Daoy (cell line): ENCODE measurements at regions not wholly inside any gene's neighbourhood (a gene's known extent, or its start where the extent isn't known, plus 50 kb on each side); places are given as distances from the start of the nearest gene placed in this dataset.
"Not testable (repeated sequence)": the region's sequence is repeated elsewhere in the genome, so short reads cannot be mapped to it uniquely, and the experiment has no call there.

ENCODE experiments used
- DNase-seq: peaks from one replicate; pipeline ENCODE4 v3.0.0-alpha.2; 2015; ENCODE audit warnings: low read depth

DNA sequence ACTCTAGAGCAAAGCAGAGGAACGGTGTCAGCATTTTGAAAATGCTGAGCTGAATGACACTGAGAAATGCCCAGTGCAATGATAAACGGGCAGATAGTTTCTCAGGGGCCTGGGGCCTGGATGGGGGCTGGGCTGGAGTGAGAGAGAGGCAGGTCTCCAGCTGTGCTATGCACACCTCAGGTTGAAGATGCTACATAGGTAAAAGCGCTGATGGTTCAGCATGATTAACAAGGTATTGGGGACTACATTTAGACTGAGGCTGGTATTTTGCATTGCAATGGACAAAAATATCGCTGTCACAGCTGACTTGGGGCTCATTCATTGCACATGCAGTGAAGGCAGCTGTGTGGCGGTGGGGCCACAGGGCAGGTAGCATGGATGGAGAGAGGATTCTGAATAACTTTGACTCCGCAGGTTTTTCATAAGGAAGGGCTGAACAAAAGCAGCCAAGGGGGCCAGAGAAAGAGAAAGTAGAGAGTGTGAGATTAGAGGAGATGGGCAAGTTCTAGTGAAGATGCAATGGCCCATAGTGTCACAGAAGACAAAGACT is 290.8 kb upstream of the ZNF32 start:
- no peak for DNase-seq

DNA sequence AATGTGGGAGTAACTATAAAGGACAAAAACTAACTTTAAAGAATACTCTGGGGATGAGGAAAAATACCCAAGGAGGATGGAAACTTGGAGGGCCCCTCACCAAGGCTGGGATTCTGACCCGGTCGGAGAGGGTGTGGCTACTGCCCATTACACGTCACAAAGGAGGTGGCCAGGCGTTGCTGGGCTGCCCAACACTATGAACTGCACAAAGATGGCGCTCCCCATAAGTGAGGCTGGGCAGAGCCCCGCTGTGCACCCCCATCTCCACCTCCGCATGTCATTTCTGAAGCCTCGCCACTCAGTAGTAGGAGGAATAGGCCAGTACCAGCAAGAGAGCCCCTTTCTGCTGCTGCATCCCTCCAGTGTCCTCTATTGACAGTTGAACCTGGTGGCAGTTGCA is 290.1 kb upstream of the ZNF32 start:
- no peak for DNase-seq

DNA sequence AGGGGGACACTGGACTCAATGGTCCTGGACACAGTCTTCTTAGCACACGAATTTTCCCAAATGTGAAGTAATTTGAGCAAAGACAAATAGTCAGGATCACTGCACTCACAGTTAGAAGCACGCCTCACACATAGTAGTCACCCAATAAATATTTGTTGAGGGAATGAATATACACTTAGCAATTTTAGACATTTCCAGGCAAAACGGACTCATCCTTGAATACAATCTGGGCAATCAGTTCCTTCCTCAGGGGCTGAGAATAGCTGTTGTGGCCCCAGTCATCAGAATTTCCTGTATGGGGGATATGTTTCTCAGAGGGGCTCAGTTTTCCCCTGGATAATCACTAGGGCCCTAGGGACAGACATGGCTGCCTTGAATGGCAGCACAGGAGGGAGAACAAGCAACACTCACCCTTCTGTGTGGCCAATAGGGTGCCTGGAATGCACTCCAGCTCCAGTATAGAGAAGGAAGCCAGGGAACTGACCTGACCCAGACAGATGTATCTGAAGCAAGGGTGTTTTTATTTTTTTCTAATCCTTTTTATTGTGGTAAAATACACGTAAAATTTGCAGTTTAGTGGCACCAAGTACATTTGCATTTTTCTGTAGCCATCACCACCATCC is 282.7 kb upstream of the ZNF32 start:
- peak; percentile 6 for DNase-seq

DNA sequence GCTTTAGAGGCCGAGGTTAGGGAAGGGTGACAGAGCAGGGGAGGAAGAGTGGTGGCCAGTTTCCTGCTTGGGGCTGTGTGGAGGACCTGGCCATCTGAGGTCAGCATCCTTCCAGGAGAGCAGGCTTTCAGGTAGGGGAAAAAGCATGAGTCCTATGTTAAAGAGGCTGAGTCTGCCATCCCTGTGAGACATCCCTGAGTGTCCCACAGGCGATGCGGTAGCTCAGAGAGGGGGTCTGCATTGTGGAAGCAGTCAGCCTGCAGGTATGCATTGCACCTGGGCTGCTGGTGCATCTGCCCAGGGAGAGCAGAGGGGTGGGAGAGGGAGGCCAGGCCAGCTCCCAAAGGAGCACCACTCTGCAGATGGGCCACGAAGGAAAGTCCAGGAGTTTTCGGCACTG is 282.1 kb upstream of the ZNF32 start:
- no peak for DNase-seq

DNA sequence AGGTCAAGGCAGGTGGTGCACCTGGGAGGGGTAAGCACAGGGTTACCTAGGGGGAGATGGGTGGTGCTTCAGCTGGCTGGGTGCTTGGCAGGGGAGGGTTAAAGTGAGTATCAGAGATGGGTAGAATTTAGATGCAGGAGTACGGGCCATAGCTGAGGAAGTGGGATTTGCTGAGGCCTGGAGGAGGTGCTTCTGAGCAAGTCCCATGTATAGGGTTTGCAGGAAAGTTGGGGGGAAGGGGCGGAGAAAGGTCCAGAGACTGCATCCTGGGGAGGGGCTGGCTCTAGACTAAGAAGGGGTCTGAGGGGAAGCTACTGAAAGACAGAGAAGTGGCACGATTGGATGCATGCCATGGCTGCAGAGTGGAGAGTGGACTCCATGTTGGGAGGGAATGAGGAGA is 281.6 kb upstream of the ZNF32 start:
- no peak for DNase-seq

DNA sequence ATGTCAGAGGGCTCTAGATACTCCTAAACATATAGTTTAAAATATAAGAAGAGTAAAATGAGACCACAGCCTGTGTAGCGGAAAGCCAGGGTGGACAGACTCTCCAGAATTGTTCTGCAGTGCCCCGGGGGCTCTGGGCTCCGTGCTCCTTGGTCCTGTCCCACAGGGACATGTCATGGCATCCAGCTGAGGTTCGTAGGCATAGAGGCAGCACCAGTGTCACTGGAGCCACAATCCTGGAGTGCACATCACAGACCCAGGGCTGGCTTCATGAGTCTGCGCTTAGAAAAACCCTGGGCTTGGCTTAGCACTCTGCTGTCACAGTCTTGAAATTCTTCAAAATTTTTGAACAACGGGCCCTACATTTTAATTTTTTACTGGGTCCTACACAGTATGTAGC is 280.4 kb upstream of the ZNF32 start:
- no peak for DNase-seq

DNA sequence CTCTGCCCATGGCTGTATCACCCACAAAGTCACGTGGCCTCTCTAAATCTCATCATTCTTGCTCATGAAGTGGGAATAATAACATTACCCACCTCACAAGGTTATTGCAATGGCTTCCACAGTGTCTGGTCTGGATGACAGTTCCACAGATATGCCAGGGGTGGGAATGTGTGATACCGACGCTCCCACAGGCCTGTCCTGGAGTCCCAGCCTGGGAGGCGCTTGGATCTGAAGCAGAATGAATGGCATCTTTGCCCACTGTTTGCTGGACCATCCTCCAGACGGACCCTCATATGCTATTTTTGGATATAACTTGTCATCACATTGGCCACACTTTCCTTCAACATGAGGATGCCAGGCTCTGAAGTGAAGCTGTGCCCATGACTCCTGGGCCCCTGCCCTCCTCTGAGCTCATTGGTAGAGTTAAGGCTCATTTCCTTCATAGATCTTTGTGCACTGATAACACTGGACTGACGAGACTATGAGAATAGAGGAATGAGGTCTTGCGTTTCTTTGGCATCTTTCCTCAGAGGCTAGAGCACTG is 279.8 kb upstream of the ZNF32 start:
- DNase-seq, result no peak

DNA sequence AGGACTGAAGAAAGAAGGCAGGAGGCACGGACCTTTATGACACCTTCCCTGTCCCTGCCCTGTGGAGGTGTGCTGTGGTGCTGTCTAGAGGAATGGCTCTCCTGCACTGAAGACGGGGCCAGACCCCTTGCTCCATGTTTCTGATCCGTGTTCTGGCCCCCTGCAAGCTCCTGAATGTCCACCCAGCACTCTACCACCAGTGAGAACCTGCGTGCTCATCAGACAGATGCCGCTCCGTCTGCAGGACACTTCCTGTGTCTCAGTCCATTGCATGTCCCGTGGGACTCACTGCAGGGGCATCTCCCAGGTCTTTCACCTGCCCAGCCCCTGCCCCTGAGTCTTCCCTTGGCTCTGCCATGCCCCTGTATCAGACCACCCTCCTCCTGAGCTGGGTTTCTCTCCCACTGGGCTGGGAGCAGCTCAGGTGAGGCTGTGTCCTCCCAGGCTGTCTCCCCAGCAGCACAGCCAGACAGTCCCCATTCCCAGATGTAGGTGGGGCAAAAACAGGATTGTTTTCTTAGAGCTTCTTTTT is 278.3 kb upstream of the ZNF32 start:
- DNase-seq, result no peak

DNA sequence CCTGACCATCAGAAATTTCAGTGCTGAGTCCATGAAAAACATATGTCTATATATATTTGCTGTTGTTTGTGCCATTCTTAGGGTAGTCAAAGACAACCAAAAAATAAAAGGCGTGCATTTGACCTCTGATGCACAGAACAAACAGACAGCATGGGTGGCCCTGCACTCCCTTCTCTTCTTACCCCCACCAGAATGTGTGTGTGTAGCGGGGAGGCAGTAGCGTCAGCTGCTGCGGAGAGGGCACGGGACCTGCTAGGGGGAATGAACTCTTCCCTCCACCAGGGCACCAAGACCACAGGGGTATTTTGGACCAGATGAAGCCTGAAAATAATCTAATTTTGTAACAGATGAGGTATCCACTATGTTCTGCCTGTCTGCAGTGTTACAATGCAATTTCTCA is 277.7 kb upstream of the ZNF32 start:
- DNase-seq, result no peak

DNA sequence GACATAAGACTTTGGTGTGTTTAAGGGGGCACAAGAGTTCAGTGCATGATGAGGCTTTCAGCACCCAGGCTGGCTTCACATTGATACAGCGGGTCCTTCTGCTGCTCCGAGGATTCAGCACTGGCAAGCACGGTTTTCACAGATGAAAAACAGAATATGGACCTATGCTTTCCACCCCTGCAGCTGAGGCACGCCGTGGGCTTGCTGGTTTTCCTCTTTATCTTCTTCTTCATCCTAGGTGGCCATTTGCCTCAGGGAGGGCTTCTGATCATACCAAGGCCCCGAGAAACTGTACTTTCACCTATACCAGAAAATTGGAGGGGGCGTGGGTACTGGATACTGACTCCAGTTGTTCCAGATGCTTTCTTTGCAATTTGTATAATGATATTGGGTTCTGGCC is 277.1 kb upstream of the ZNF32 start:
- no peak for DNase-seq

DNA sequence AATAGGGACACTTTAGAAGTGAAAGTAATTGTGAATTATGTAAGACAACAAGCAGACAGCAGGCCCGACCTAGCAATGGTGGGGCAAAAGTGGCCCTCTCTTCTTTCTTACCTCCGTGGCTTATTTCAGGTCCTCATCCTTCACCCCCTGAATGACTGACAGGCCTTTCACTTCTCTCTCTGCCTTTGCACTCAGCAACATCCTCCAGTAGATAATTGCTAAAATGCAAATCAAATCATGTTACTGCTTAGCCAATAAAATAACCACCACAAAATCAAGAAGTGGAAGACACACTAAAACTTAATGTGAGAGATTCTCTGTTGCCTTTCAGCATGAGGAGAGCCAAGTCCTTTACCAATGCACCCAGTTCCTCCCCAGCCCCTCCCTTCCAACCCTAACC is 274.6 kb upstream of the ZNF32 start:
- DNase-seq, result no peak

DNA sequence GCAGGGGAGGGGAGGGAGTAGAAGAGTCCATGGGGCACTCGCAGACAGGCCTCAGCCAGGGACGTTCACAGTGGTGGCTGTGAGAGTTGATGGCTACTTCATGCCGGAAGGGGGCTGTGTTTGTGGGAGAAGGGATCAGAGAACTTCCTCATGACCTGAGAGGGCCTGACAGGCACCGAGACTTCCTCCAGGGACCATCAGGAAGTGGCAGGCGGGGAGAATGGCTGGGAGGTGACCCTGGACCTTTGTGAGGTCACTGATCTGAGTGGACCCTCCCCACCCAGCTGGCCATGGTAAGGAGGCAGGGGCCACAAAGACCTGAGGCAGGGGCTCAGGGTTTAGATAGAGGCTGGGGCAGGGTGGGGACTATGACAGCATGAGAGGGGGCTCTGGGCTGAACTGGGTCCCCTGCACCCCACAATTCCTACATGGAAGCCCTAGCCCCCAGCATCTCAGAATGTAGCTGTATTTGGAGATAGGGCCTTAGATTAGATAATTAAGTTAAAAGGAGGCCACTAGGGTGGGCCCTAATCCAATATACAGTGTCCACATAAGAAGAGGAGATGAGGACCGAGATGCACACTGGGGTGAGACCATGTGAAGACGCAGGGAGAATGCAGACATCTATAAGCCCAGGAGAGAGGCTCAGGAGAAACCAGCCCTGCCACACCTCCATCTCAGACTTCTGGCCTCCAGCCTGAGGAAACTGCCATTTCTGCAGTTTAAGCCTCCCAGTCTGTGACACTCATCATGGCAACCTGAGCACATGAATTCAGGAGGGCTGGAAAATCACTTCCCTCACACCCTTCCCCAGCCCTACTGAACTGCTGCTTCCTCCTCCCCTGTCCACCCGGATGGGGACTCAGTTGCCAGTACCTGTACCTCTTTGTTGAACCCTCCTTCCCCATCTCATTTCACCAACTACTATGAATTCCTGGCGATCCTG is 273.9 kb upstream of the ZNF32 start:
- no peak for DNase-seq

DNA sequence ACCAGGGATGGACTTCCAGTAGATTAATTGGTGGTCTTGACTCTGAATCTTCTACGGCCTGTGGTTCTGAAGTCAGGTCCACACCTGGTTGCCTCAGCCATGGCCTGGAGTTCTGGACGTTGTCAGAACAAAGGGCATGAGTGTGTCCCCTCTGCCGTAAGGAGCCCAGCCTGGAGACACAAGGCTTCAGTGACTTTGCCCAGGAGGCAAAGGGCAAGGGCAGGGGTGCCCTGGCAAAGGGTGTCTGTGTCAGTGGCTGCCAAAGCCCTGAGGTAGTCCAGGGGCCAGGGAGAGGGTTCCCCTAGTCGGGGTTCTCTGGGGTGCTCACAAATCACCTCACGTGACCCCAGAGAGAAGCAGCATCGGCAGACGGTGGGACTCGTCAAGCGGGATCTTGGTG is 273.2 kb upstream of the ZNF32 start:
- DNase-seq, result no peak

DNA sequence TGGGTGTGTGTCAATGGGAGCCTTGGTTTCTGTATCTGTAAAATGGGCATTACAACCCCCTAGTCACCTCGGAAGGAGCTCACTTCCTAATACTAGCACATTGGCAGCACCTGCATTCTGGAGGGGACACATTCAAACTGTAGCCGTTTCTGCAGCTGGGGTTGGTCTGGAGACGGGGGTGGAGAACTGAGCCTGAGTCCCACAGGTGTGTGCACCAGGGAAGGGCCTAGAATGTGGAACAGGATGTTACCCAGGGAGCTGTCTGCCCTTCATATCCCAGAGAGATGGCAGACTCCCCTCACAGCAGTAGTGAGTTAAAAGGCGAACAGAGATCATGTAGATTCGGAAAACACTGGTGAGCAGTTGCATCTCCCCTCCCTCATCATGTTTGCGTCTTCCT is 272.8 kb upstream of the ZNF32 start:
- DNase-seq, result no peak

DNA sequence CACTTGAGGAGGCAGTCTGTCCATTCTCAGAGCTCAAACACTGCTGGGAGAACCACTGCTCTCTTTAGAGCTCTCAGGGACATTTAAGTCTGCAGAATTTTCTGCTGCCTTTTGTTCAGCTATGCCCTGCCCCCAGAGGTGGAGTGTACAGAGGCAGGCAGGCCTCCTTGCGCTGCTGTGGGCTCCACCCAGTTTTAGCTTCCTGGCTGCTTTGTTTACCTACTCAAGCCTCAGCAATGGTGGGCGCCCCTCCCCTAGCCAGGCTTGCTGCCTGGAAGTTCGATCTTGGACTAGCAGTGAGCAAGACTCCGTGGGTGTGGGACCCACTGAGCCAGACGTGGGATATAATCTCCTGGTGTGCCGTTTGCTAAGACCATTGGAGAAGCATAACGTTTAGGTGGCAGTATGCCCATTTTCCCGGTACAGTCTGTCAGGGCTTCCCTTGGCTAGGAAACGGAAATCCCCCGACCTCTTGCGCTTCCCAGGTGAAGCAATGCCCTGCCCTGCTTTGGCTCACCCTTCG is 271.6 kb upstream of the ZNF32 start:
- DNase-seq, result not testable (repeated sequence)

DNA sequence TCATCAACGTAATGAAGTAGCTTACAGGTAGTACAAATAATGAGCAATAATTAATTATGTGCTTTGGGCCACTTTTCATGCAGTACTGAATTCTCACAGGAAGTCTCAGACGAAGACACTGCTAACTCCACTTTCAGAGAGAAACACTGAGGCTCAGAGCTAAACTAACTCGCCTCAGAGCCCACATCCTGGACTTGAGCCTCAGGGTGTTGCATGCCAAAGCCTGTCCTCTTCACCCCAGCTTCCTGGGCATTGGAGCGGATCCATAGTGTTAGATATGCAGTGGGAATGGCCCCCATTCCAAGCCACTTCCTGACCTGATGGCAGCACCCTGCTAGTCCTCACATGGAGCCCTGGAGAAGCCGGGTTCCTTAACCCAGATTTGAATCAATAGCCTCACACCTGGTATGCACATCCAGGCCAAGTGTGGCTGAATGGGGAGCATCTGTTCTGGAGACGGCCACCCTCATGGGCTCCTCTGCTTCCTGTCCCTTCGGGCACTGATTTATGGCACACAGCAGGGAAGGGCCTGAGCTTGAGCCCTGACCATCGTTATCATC is 265.1 kb upstream of the ZNF32 start:
- DNase-seq, result no peak

DNA sequence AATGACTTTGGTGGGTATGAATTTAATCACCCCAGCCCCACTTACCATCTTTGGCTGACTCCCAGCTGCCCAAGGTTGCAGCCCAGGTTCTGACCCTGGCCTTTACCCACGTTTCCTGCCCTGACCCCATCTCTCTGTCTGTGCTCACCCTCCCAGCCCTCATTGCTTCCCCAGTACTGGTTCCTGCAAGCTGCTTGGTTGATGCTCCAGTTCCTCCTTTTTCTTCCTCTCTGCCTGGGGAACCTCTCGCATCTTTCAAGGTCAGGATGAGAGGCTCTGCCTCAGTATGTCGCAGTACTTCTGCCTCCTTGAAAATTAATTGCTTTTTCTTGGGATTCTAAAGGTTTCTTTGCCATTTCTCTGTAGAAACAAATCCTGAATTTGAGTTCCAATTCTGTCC is 263.8 kb upstream of the ZNF32 start:
- no peak for DNase-seq

DNA sequence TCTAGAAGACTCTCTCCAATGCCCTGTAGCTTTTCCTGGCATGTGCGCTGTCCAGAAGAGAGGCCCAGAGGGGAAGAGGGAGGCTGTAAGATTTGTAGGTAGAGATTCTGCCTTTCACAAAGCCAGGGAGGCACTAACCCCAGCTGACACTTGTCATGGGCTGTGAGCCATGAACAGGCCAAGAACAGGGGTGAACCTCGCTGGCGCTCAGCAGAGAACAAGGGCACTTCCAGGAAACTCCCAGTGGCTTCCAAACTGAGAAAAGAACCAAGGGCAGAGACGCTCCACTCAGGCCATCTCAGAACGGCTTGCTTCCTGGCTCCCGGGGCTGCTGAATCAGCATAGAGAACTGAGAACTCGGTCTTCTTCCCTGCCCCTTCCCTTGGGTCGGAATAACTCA is 257.8 kb upstream of the ZNF32 start:
- DNase-seq, result no peak

DNA sequence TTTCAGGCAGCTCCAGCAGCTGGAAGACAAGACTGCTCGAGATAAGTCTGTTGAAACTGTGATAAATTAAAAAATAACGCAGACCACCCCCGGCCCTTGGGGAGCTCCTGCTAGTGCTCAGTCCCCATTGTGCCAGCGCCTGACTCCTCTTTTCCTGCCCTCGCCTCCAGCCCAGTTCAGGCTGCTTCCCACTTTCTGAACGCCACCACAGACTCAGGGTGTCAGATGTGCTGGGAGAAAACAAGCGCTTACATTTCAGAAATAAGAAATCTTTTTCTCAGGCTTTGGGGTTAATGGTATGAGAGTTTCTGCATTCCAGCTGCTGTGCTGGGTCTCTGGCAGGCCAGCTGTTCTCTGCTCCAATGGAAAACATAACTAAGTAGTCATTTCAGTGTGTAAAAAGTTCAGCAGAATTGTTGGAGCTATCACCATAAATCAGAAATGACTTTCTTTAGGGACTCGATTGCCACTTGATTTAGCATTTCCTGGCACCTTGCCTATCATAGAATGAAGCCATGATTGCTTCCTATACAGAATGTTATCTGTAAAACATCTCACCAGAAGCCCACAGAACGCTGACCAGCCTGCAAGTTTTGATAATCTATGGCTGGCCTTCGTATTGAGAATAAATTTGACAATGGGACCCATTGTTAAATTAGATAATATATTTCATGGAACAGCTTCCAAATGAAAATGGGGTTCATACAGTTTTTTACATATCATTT is 257.0 kb upstream of the ZNF32 start:
- DNase-seq, result no peak

DNA sequence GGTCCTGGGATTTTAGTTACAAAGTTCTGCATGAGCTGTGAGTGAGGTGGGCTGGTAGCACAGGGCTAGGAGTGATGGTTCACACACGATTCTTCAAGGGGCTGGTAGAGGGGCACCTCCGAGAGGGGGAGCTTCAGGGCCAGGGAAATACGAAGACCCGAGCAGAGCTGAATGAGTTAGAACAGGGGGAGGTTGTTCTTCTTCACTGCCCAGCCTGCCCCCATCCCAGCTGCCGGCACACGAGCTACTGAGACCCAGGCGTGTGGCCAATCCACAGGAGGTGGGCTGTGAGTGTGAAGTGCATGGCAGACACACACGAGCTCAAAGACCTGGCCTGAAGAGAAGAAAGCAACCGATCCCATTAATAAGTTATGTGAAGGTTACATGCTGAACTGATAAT is 256.2 kb upstream of the ZNF32 start:
- DNase-seq, result no peak

DNA sequence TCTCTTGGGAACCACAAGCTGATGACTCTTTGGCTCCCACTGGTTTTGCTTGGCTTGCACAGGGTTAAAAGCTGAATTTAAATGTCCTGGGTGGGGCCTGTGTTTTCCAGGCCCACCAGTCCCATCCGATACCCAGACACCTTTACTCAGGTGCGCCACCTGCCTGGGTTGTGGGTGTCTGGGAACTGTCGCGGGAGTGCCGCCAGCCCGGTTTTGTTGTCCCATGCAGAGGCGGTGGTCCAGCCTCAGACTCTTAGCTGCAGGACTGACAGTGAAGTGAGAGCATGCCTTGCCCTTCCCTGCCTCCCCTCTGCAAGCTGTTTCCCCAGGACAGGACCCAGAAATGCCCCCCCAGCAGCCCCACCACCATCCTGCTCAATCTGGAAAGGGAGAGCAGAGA is 255.6 kb upstream of the ZNF32 start:
- DNase-seq, result no peak
